ENCODE measurements at regions not wholly inside any gene's neighbourhood (a gene's known extent, or its start where the extent isn't known, plus 50 kb on each side); places are given as distances from the start of the nearest gene placed in this dataset.

DNA sequence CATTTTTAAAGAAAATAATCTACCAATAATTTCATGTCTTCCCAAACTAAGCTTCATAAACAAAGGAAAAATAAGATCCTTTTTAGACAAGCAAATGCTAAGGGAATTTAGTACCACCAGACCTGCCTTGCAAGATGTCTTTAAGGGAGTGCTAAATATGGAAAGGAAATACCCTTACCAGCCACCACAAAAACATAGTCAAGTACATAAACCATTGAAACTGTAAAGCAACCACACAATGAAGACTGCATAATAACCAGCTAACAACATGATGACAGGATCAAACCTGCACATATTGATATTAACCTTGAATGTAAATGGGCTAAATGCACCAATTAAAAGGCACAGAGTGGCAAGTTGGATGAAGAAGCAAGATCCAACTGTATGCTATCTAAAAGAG is 586.5 kb upstream of the NRG3 start:
- no peaks in the 10 kb centered on the region for H3K79me2 ChIP-seq
- H3K4me3 ChIP-seq = no peak overlapping the region
- no peaks in the 10 kb centered on the region for H3K9me2 ChIP-seq (replicated peaks; ENCODE audit: insufficient read depth)
- no peak overlapping the region for H3K27ac ChIP-seq
- H3K36me3 ChIP-seq (replicated peaks; ENCODE audit: insufficient read depth, low read depth) = no peaks in the 10 kb centered on the region
- no peaks in the 10 kb centered on the region for H3K4me1 ChIP-seq (ENCODE audit: insufficient read depth)
- TF ChIP-seq EZH2 (IDR thresholded peaks at IDR 0.05; ENCODE audit: borderline replicate concordance) (no peak), EZH2phosphoT487 (IDR thresholded peaks at IDR 0.05; ENCODE audit: low read depth, severe bottlenecking, unreplicated experiment) (no peak)
- TF ChIP-seq, protein P1, sequence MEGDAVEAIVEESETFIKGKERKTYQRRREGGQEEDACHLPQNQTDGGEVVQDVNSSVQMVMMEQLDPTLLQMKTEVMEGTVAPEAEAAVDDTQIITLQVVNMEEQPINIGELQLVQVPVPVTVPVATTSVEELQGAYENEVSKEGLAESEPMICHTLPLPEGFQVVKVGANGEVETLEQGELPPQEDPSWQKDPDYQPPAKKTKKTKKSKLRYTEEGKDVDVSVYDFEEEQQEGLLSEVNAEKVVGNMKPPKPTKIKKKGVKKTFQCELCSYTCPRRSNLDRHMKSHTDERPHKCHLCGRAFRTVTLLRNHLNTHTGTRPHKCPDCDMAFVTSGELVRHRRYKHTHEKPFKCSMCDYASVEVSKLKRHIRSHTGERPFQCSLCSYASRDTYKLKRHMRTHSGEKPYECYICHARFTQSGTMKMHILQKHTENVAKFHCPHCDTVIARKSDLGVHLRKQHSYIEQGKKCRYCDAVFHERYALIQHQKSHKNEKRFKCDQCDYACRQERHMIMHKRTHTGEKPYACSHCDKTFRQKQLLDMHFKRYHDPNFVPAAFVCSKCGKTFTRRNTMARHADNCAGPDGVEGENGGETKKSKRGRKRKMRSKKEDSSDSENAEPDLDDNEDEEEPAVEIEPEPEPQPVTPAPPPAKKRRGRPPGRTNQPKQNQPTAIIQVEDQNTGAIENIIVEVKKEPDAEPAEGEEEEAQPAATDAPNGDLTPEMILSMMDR (IDR thresholded peaks at IDR 0.05; ENCODE audit: poor library complexity) = no peak
- DNase-seq (ENCODE audit: low spot score) = no peak
- no peaks in the 10 kb centered on the region for H4K20me1 ChIP-seq (ENCODE audit: insufficient read depth, poor library complexity, severe bottlenecking)
- H3K9me3 ChIP-seq (ENCODE audit: low read depth) = no peaks in the 10 kb centered on the region
- no peak overlapping the region for H2AFZ ChIP-seq
- H3K4me2 ChIP-seq = no peak overlapping the region
- H3K27me3 ChIP-seq = no peaks in the 10 kb centered on the region

DNA sequence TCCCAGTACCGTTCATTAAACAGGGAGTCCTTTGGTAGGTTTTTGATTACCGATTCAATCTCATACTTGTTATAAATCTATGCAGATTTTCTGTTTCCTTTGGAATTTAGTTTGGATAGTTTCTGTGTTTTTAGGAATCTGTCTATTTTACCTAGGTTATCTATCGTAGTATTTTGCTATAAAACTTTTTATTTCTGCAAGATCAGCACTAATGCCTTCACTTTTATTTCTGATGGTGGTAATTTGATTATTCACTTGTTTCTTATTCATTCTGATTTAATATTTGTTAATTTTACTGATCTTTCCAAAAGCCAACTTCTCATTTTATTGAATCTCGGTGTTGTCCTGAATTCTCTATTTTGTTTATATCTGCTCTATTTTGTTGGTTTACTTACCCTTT is 577.7 kb upstream of the NRG3 start:
- TF ChIP-seq EZH2phosphoT487 (IDR thresholded peaks at IDR 0.05; ENCODE audit: low read depth, severe bottlenecking, unreplicated experiment) = no peak
- no peak for TF ChIP-seq EZH2 (IDR thresholded peaks at IDR 0.05; ENCODE audit: borderline replicate concordance)
- TF ChIP-seq, protein P1 (IDR thresholded peaks at IDR 0.05; ENCODE audit: poor library complexity) = no peak
- no peak overlapping the region for H2AFZ ChIP-seq
- 88% methylated on average over 4 of the region's 4 CpGs for WGBS (ENCODE audit: low lambda C conversion rate, missing lambda C conversion rate)

DNA sequence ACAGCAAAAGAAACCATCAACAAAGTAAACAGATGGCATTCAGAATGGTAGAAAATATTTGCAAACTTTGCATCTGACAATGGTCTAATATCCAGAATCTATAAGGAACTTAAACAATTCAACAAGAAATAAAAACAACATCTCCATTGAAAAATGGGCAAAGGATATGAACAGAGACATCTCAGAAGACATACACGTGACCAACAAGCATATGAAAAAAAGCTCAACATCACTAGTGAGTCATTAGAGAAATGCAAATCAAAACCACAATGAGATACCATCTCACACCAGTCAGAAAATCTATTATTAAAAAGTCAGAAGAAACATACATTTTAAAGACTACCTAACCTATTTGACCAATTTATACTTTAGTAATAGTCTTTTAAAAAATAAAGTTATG is 571.3 kb upstream of the NRG3 start:
- H3K79me2 ChIP-seq = no peaks in the 10 kb centered on the region
- H3K4me1 ChIP-seq (ENCODE audit: insufficient read depth) = no peaks in the 10 kb centered on the region
- TF ChIP-seq, protein P1 (IDR thresholded peaks at IDR 0.05; ENCODE audit: poor library complexity) = no peak
- no peaks in the 10 kb centered on the region for H3K9me3 ChIP-seq (ENCODE audit: low read depth)
- no peaks in the 10 kb centered on the region for H3K36me3 ChIP-seq (replicated peaks; ENCODE audit: insufficient read depth, low read depth)
- no peaks in the 10 kb centered on the region for H3K27me3 ChIP-seq
- H4K20me1 ChIP-seq (ENCODE audit: insufficient read depth, poor library complexity, severe bottlenecking) = no peaks in the 10 kb centered on the region
- H3K27ac ChIP-seq = no peak overlapping the region
- H3K4me3 ChIP-seq = no peak overlapping the region
- no peak overlapping the region for H2AFZ ChIP-seq
- H3K9me2 ChIP-seq (replicated peaks; ENCODE audit: insufficient read depth) = peaks cover 2% of the 10 kb centered on the region
- DNase-seq (ENCODE audit: low spot score) = no peak
- no peak overlapping the region for H3K4me2 ChIP-seq
- 86% methylated on average over 1 of the region's 1 CpG for WGBS (ENCODE audit: low lambda C conversion rate, missing lambda C conversion rate)

More for the DNA sequence above, 577.7 kb upstream of the NRG3 start:
- DNase-seq (ENCODE audit: low spot score) = no peak
- Histone ChIP-seq H3K4me3 (no peak overlapping the region), H3K27ac (no peak overlapping the region), H3K9me3 (ENCODE audit: low read depth) (no peaks in the 10 kb centered on the region), H3K9me2 (replicated peaks; ENCODE audit: insufficient read depth) (peaks cover 3% of the 10 kb centered on the region), H3K4me2 (no peak overlapping the region), H3K36me3 (replicated peaks; ENCODE audit: insufficient read depth, low read depth) (no peaks in the 10 kb centered on the region), H3K79me2 (no peaks in the 10 kb centered on the region), H4K20me1 (ENCODE audit: insufficient read depth, poor library complexity, severe bottlenecking) (no peaks in the 10 kb centered on the region), H3K4me1 (ENCODE audit: insufficient read depth) (no peaks in the 10 kb centered on the region), H3K27me3 (no peaks in the 10 kb centered on the region)
